Effector memory CD8-positive, alpha-beta T cell (primary cell): ENCODE measurements at regions not wholly inside any gene's neighbourhood (a gene's known extent, or its start where the extent isn't known, plus 50 kb on each side); places are given as distances from the start of the nearest gene placed in this dataset.

Source experiments
- ATAC-seq: fragments of 150-1000 bp; cut with Tn5 transposase; replicated peaks from 2 replicates; pipeline ENCODE4 v1.10.0; 2021; ENCODE audit warnings: mild to moderate bottlenecking, moderate library complexity
- DNase-seq, 3 experiments: peaks; one replicate each; pipeline ENCODE4 v3.0.0; 2021
- H3K27ac Mint-ChIP-seq, 2 donors: one replicate each; pipeline ENCODE4 v1.8.0; 2022; ENCODE audit warnings: mild to moderate bottlenecking in 2 of 2, mixed read lengths in 2 of 2, moderate library complexity in 2 of 2
- H3K27me3 Mint-ChIP-seq, 2 donors: one replicate each; pipeline ENCODE4 v1.8.0; 2022; ENCODE audit warnings: mixed read lengths in 2 of 2
- H3K36me3 Mint-ChIP-seq: one replicate; pipeline ENCODE4 v1.8.0; 2022; ENCODE audit warnings: mild to moderate bottlenecking, moderate library complexity, mixed read lengths; ENCODE audit not compliant: insufficient read depth
- H3K4me1 Mint-ChIP-seq, 2 donors: one replicate each; pipeline ENCODE4 v1.8.0; 2022; ENCODE audit warnings: low read depth in 2 of 2, mixed read lengths in 2 of 2
- H3K4me3 Mint-ChIP-seq, 2 donors: one replicate each; pipeline ENCODE4 v1.8.0; 2022; ENCODE audit warnings: mild to moderate bottlenecking in 2 of 2, mixed read lengths in 2 of 2, moderate library complexity in 2 of 2
- H3K9me3 Mint-ChIP-seq, 2 donors: one replicate each; pipeline ENCODE4 v1.8.0; 2022; ENCODE audit warnings: mixed read lengths in 2 of 2

- H3K9me3 Mint-ChIP-seq, result no peaks in the 10 kb centered on the region
- H3K27me3 Mint-ChIP-seq, result peaks cover 5 to 16% of the 10 kb centered on the region in 2 donors
- no peak overlapping the region for H3K4me3 Mint-ChIP-seq
- H3K36me3 Mint-ChIP-seq, result no peaks in the 10 kb centered on the region
- H3K4me1 Mint-ChIP-seq, result no peaks in the 10 kb centered on the region
- H3K27ac Mint-ChIP-seq, result no peak overlapping the region
- no peak for DNase-seq
- ATAC-seq, result no peak
Observed at GRCh38 chr5:96143450-96143849, 181.8 kb upstream of the ELL2 start.

- H3K36me3 Mint-ChIP-seq, result no peaks in the 10 kb centered on the region
- no peaks in the 10 kb centered on the region for H3K4me1 Mint-ChIP-seq
- H3K9me3 Mint-ChIP-seq, result no peaks in the 10 kb centered on the region
- no peak for ATAC-seq
- no peak for DNase-seq
- peaks cover 5 to 12% of the 10 kb centered on the region in 2 donors for H3K27me3 Mint-ChIP-seq
- H3K27ac Mint-ChIP-seq, result no peak overlapping the region
- H3K4me3 Mint-ChIP-seq, result no peak overlapping the region
Observed at GRCh38 chr5:96142786-96143434, 181.3 kb upstream of the ELL2 start.

- ATAC-seq (no peak), DNase-seq (no peak)
- H3K27me3 Mint-ChIP-seq, result peaks cover 5 to 10% of the 10 kb centered on the region in 2 donors
- H3K36me3 Mint-ChIP-seq, result no peaks in the 10 kb centered on the region
- H3K27ac Mint-ChIP-seq, result no peak overlapping the region
- no peaks in the 10 kb centered on the region for H3K9me3 Mint-ChIP-seq
- no peak overlapping the region for H3K4me3 Mint-ChIP-seq
- no peaks in the 10 kb centered on the region for H3K4me1 Mint-ChIP-seq
Observed at GRCh38 chr5:96142184-96142781, 180.6 kb upstream of the ELL2 start.

- no peaks in the 10 kb centered on the region for H3K9me3 Mint-ChIP-seq
- H3K27ac Mint-ChIP-seq, result no peak overlapping the region
- H3K27me3 Mint-ChIP-seq, result peaks cover 5 to 10% of the 10 kb centered on the region in 2 donors
- H3K36me3 Mint-ChIP-seq, result no peaks in the 10 kb centered on the region
- DNase-seq (no peak), ATAC-seq (no peak)
- H3K4me3 Mint-ChIP-seq, result no peak overlapping the region
- no peaks in the 10 kb centered on the region for H3K4me1 Mint-ChIP-seq
Observed at GRCh38 chr5:96141749-96142148, 180.1 kb upstream of the ELL2 start.

- no peak for ATAC-seq
- H3K4me3 Mint-ChIP-seq, result no peak overlapping the region
Observed at GRCh38 chr5:96140496-96140895, 178.8 kb upstream of the ELL2 start.

GRCh38 chr5:96140084-96140483, 178.4 kb upstream of the ELL2 start:
- Mint-ChIP-seq H3K4me1 (no peaks in the 10 kb centered on the region), H3K4me3 (no peak overlapping the region), H3K36me3 (no peaks in the 10 kb centered on the region), H3K9me3 (no peaks in the 10 kb centered on the region), H3K27me3 (peaks cover 5 to 10% of the 10 kb centered on the region in 2 donors), H3K27ac (no peak overlapping the region)
- ATAC-seq (no peak), DNase-seq (no peak)

More at GRCh38 chr5:96140496-96140895, 178.8 kb upstream of the ELL2 start:
- H3K27ac Mint-ChIP-seq, result no peak overlapping the region
- DNase-seq, result no peak
- no peaks in the 10 kb centered on the region for H3K4me1 Mint-ChIP-seq
- H3K27me3 Mint-ChIP-seq, result peaks cover 5 to 10% of the 10 kb centered on the region in 2 donors
- H3K36me3 Mint-ChIP-seq, result no peaks in the 10 kb centered on the region
- H3K9me3 Mint-ChIP-seq, result no peaks in the 10 kb centered on the region

- no peaks in the 10 kb centered on the region for H3K4me1 Mint-ChIP-seq
- no peaks in the 10 kb centered on the region for H3K36me3 Mint-ChIP-seq
Observed at GRCh38 chr5:96134886-96135285, 173.2 kb upstream of the ELL2 start.

GRCh38 chr5:96133341-96134079, 171.9 kb upstream of the ELL2 start:
- no peaks in the 10 kb centered on the region for H3K4me1 Mint-ChIP-seq
- H3K36me3 Mint-ChIP-seq, result no peaks in the 10 kb centered on the region
- no peak overlapping the region for H3K27ac Mint-ChIP-seq
- ATAC-seq (no peak), DNase-seq (no peak)
- H3K4me3 Mint-ChIP-seq, result no peak overlapping the region
- no peaks in the 10 kb centered on the region for H3K9me3 Mint-ChIP-seq
- H3K27me3 Mint-ChIP-seq, result no peaks in the 10 kb centered on the region

More at GRCh38 chr5:96134886-96135285, 173.2 kb upstream of the ELL2 start:
- H3K4me3 Mint-ChIP-seq, result no peak overlapping the region
- no peak for ATAC-seq
- DNase-seq, result no peak
- H3K27ac Mint-ChIP-seq, result no peak overlapping the region
- no peaks in the 10 kb centered on the region for H3K9me3 Mint-ChIP-seq
- peaks cover 3 to 4% of the 10 kb centered on the region in 2 donors for H3K27me3 Mint-ChIP-seq

GRCh38 chr5:96129276-96129675, 167.6 kb upstream of the ELL2 start:
- Mint-ChIP-seq H3K36me3 (no peaks in the 10 kb centered on the region), H3K4me1 (no peaks in the 10 kb centered on the region), H3K27me3 (peaks cover 6% of the 10 kb centered on the region in 2 donors), H3K27ac (no peak overlapping the region), H3K4me3 (no peak overlapping the region), H3K9me3 (no peaks in the 10 kb centered on the region)
- ATAC-seq (no peak), DNase-seq (no peak)

GRCh38 chr5:96128204-96128864, 166.7 kb upstream of the ELL2 start:
- ATAC-seq, result no peak
- no peak overlapping the region for H3K4me3 Mint-ChIP-seq
- no peak for DNase-seq
- H3K9me3 Mint-ChIP-seq, result no peaks in the 10 kb centered on the region
- H3K27me3 Mint-ChIP-seq, result peaks cover 6% of the 10 kb centered on the region in 2 donors
- no peaks in the 10 kb centered on the region for H3K4me1 Mint-ChIP-seq
- H3K36me3 Mint-ChIP-seq, result no peaks in the 10 kb centered on the region
- no peak overlapping the region for H3K27ac Mint-ChIP-seq

GRCh38 chr5:96127538-96127937, 165.9 kb upstream of the ELL2 start:
- Mint-ChIP-seq H3K27me3 (peaks cover 6% of the 10 kb centered on the region in 2 donors), H3K4me3 (no peak overlapping the region), H3K9me3 (no peaks in the 10 kb centered on the region), H3K4me1 (no peaks in the 10 kb centered on the region), H3K27ac (no peak overlapping the region), H3K36me3 (no peaks in the 10 kb centered on the region)
- ATAC-seq (no peak), DNase-seq (no peak)

- Mint-ChIP-seq H3K9me3 (no peaks in the 10 kb centered on the region), H3K4me1 (no peaks in the 10 kb centered on the region), H3K4me3 (no peak overlapping the region), H3K27me3 (peaks cover 6% of the 10 kb centered on the region in 2 donors), H3K27ac (no peak overlapping the region), H3K36me3 (no peaks in the 10 kb centered on the region)
- ATAC-seq (no peak), DNase-seq (no peak)
Observed at GRCh38 chr5:96125231-96125891, 163.7 kb upstream of the ELL2 start.

GRCh38 chr5:96124589-96124988, 162.9 kb upstream of the ELL2 start:
- H3K9me3 Mint-ChIP-seq, result no peaks in the 10 kb centered on the region
- H3K27ac Mint-ChIP-seq, result no peak overlapping the region
- H3K36me3 Mint-ChIP-seq, result no peaks in the 10 kb centered on the region
- no peak overlapping the region for H3K4me3 Mint-ChIP-seq
- DNase-seq (no peak), ATAC-seq (no peak)
- H3K27me3 Mint-ChIP-seq, result peaks cover 6% of the 10 kb centered on the region in 2 donors
- H3K4me1 Mint-ChIP-seq, result no peaks in the 10 kb centered on the region
